ENCODE measurements at regions not wholly inside any gene's neighbourhood (a gene's known extent, or its start where the extent isn't known, plus 50 kb on each side); places are given as distances from the start of the nearest gene placed in this dataset.

GRCh38 chr6:5865506-5866031 lies 141.2 kb downstream of the NRN1 start:
- TF ChIP-seq CTCF (IDR thresholded peaks at IDR 0.05; ENCODE audit: low read depth, low read length) (no peak), MAX (IDR thresholded peaks at IDR 0.05; ENCODE audit: low read depth, low read length) (no peak), POLR2A (IDR thresholded peaks at IDR 0.05; ENCODE audit: extremely low read depth, insufficient read length) (no peak)

All from NB4 (cell line).